BE2C (cell line): ENCODE measurements at regions not wholly inside any gene's neighbourhood (a gene's known extent, or its start where the extent isn't known, plus 50 kb on each side); places are given as distances from the start of the nearest gene placed in this dataset.
A peak's percentile ranks its signal among the peaks of the same experiment; 100 is the strongest.

Experiments
- DNase-seq: peaks from one replicate; pipeline ENCODE4 v3.0.0-alpha.2; 2020
- H3K27me3 ChIP-seq: fragments of 250-450 bp; sonication (Bioruptor Pico); 2 replicates; pipeline ENCODE4 v1.5.1; 2020; ENCODE audit warnings: mild to moderate bottlenecking
- H3K36me3 ChIP-seq: fragments of 250-450 bp; sonication (Bioruptor Pico); 2 replicates; pipeline ENCODE4 v1.5.1; 2020; ENCODE audit warnings: mild to moderate bottlenecking
- H3K4me1 ChIP-seq: fragments of 250-450 bp; sonication (Bioruptor Pico); 2 replicates; pipeline ENCODE4 v1.5.1; 2020
- H3K4me3 ChIP-seq: 2 replicates; pipeline ENCODE4 v1.5.1; 2011; ENCODE audit warnings: low read depth, low read length
- H3K9me3 ChIP-seq: fragments of 250-450 bp; sonication (Bioruptor Pico); 2 replicates; pipeline ENCODE4 v1.5.1; 2020
- CTCF ChIP-seq: IDR thresholded peaks from 2 replicates; pipeline ENCODE4 v1.5.1; 2012; ENCODE audit warnings: mild to moderate bottlenecking, low read depth, low read length

GRCh38 chr16:87201052-87201451 is 116.1 kb downstream of the C16orf95 start:
- no peaks in the 10 kb centered on the region for H3K36me3 ChIP-seq
- no peaks in the 10 kb centered on the region for H3K9me3 ChIP-seq
- no peaks in the 10 kb centered on the region; the same call in 1 of the 2 replicates for H3K27me3 ChIP-seq
- no peak for TF ChIP-seq CTCF
- H3K4me1 ChIP-seq = no peaks in the 10 kb centered on the region
- DNase-seq = no peak
- no peak overlapping the region for H3K4me3 ChIP-seq

DNA sequence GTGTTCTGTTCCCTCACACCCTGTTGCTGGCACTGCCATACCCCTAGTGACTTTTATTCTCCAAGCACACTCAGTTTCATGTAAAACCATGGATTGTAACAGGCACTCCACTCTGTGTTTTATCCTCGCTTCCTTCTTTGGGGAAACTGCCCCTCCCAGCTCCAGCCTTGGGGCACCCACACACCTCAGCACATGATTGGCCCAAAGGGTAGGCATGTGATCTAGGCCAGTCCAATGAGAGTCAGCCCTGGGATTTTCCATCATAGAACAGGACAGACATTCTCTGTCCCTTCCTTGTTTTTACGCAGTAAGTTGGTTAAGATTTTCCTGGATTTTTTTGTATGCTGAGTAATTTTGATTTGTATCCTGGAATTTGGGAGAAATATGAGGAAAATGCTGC is 115.4 kb downstream of the C16orf95 start:
- Histone ChIP-seq H3K9me3 (no peaks in the 10 kb centered on the region), H3K4me3 (no peak overlapping the region), H3K4me1 (no peaks in the 10 kb centered on the region), H3K27me3 (no peaks in the 10 kb centered on the region; the same call in 1 of the 2 replicates), H3K36me3 (no peaks in the 10 kb centered on the region)
- TF ChIP-seq CTCF = no peak
- DNase-seq = no peak

- Histone ChIP-seq H3K9me3 (no peaks in the 10 kb centered on the region), H3K4me1 (no peaks in the 10 kb centered on the region), H3K4me3 (no peak overlapping the region), H3K27me3 (no peaks in the 10 kb centered on the region; the same call in 1 of the 2 replicates), H3K36me3 (no peaks in the 10 kb centered on the region)
- no peak for TF ChIP-seq CTCF
- DNase-seq = no peak
Measured at GRCh38 chr16:87202346-87202745, 114.8 kb downstream of the C16orf95 start.

GRCh38 chr16:87203060-87203656 is 114.0 kb downstream of the C16orf95 start:
- Histone ChIP-seq H3K27me3 (no peaks in the 10 kb centered on the region; the same call in 1 of the 2 replicates), H3K36me3 (no peaks in the 10 kb centered on the region), H3K4me1 (no peaks in the 10 kb centered on the region), H3K4me3 (no peak overlapping the region), H3K9me3 (no peaks in the 10 kb centered on the region)
- peak; percentile 96 for TF ChIP-seq CTCF
- peak; percentile 75 for DNase-seq

DNA sequence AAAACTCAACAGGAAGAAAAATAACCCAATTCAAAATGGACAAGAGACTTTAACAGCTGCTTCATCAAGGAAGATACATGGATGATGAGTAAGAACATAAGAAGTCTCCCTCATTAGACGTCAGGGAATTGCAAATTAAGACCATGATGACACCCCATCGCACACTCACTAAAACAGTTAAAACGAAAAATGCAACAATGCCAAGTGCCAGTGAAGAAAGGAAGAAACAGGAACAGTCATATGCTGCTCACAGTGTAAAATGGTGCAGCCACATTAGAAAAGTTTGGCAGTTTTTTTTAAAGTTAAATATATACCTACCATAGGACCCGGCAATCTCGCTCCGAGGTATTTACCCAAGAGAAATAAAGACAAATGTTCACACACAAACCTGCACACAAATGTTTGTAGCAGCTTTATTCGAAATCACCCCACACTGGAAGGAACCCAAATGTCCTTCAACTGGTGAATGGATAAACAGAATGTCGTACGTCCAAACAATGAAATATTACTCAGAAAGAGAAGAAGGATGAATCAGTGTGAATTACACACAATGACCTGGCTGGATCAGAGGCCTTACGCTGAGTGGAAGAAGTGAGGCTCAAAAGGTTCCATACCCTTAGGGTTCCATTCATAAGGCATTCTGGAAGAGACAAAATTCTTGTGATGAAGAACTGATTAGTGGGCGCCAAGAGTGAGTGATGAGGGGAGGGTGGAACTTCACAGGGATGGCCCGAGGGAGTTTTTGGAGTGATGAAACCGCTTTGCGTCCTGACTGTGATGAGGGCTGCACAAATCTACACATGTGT is 110.3 kb downstream of the C16orf95 start:
- no peak for DNase-seq
- Histone ChIP-seq H3K4me1 (no peaks in the 10 kb centered on the region), H3K9me3 (no peaks in the 10 kb centered on the region), H3K36me3 (no peaks in the 10 kb centered on the region), H3K27me3 (no peaks in the 10 kb centered on the region; the same call in 1 of the 2 replicates), H3K4me3 (no peak overlapping the region)
- no peak for TF ChIP-seq CTCF

DNA sequence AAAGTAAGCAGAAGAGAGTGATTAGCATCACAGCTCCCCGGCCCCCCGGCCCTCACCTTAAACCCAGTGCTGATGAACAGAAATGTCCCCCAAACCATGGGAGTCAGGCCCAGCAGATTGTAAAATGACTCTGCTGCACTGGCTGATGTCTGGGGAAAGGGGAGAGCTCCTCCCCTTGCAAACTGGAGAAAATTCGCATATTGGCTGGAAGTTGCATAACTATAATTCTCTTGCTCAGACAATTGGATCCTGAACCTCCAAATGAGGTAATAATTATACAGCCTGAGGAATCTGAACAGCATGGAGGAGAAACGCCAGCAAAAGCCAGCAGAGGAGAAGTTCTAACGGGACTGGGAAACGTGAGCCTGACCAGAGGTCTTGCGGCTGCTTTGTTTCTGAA is 109.7 kb downstream of the C16orf95 start:
- TF ChIP-seq CTCF = no peak
- no peaks in the 10 kb centered on the region for H3K36me3 ChIP-seq
- H3K4me1 ChIP-seq = no peaks in the 10 kb centered on the region
- H3K9me3 ChIP-seq = no peaks in the 10 kb centered on the region
- no peak overlapping the region for H3K4me3 ChIP-seq
- H3K27me3 ChIP-seq = no peaks in the 10 kb centered on the region; the same call in 1 of the 2 replicates
- no peak for DNase-seq
